Epithelial cell of esophagus (primary cell): ENCODE measurements at regions not wholly inside any gene's neighbourhood (a gene's known extent, or its start where the extent isn't known, plus 50 kb on each side); places are given as distances from the start of the nearest gene placed in this dataset.

ENCODE experiments used
- DNase-seq: peaks from one replicate; pipeline ENCODE4 v3.0.0; 2010; ENCODE audit warnings: low read depth
- H3K4me3 ChIP-seq: 2 replicates; pipeline ENCODE4 v1.5.1; 2011; ENCODE audit warnings: mild to moderate bottlenecking, low read length, control low read depth
- CTCF ChIP-seq: IDR thresholded peaks from 2 replicates; pipeline ENCODE4 v1.5.1; 2011; ENCODE audit warnings: low read depth, mild to moderate bottlenecking, low read length, control low read depth, inconsistent platforms; ENCODE audit not compliant: insufficient read depth; ENCODE audit errors: missing control alignments

GRCh38 chr3:193911784-193912340 lies 224.1 kb upstream of the HES1 start:
- TF ChIP-seq CTCF, result no peak
- no peak overlapping the region for H3K4me3 ChIP-seq
- DNase-seq, result no peak

- no peak for DNase-seq
- no peak overlapping the region for H3K4me3 ChIP-seq
- TF ChIP-seq CTCF, result no peak
Measured at GRCh38 chr3:193912621-193913178, 223.2 kb upstream of the HES1 start.

GRCh38 chr3:193914602-193915001 lies 221.3 kb upstream of the HES1 start:
- no peak overlapping the region for H3K4me3 ChIP-seq
- no peak for DNase-seq
- TF ChIP-seq CTCF, result no peak

- no peak for DNase-seq
- H3K4me3 ChIP-seq, result no peak overlapping the region
- TF ChIP-seq CTCF, result no peak
Measured at GRCh38 chr3:193915099-193915498, 220.8 kb upstream of the HES1 start.

- DNase-seq, result no peak
- H3K4me3 ChIP-seq, result no peak overlapping the region
- TF ChIP-seq CTCF, result no peak
Measured at GRCh38 chr3:193915613-193916012, 220.3 kb upstream of the HES1 start.

- no peak for DNase-seq
- H3K4me3 ChIP-seq, result no peak overlapping the region
- no peak for TF ChIP-seq CTCF
Measured at GRCh38 chr3:193917158-193917557, 218.8 kb upstream of the HES1 start.

GRCh38 chr3:193921465-193921864 lies 214.5 kb upstream of the HES1 start:
- TF ChIP-seq CTCF, result no peak
- DNase-seq, result no peak
- no peak overlapping the region for H3K4me3 ChIP-seq
